HG03097 (cell line): ENCODE measurements at regions not wholly inside any gene's neighbourhood (a gene's known extent, or its start where the extent isn't known, plus 50 kb on each side); places are given as distances from the start of the nearest gene placed in this dataset.

Experiments used
- ATAC-seq: cut with Tn5 transposase; IDR thresholded peaks from one replicate; pipeline ENCODE4 v1.9.1; 2021; ENCODE audit not compliant: unreplicated experiment, low FRiP score

GRCh38 chr10:131644864-131645658 lies 255.7 kb upstream of the PPP2R2D start:
- no peak for ATAC-seq

- ATAC-seq, result no peak
Observed at GRCh38 chr10:131645756-131646155, 255.1 kb upstream of the PPP2R2D start.

GRCh38 chr10:131646551-131647525 lies 254.0 kb upstream of the PPP2R2D start:
- no peak for ATAC-seq

GRCh38 chr10:131647789-131648188 lies 253.0 kb upstream of the PPP2R2D start:
- no peak for ATAC-seq

GRCh38 chr10:131648386-131649020 lies 252.3 kb upstream of the PPP2R2D start:
- no peak for ATAC-seq

- no peak for ATAC-seq
Observed at GRCh38 chr10:131649617-131650016, 251.2 kb upstream of the PPP2R2D start.

- ATAC-seq, result no peak
Observed at GRCh38 chr10:131650169-131650705, 250.6 kb upstream of the PPP2R2D start.

- no peak for ATAC-seq
Observed at GRCh38 chr10:131650771-131651673, 249.8 kb upstream of the PPP2R2D start.

- ATAC-seq, result no peak
Observed at GRCh38 chr10:131651674-131652437, 249.0 kb upstream of the PPP2R2D start.

- ATAC-seq, result no peak
Observed at GRCh38 chr10:131652438-131653139, 248.2 kb upstream of the PPP2R2D start.

GRCh38 chr10:131653140-131653539 lies 247.7 kb upstream of the PPP2R2D start:
- ATAC-seq, result no peak

- no peak for ATAC-seq
Observed at GRCh38 chr10:131653554-131654470, 247.0 kb upstream of the PPP2R2D start.

- no peak for ATAC-seq
Observed at GRCh38 chr10:131654471-131655087, 246.2 kb upstream of the PPP2R2D start.

- no peak for ATAC-seq
Observed at GRCh38 chr10:131655101-131655849, 245.5 kb upstream of the PPP2R2D start.

GRCh38 chr10:131656009-131656408 lies 244.8 kb upstream of the PPP2R2D start:
- ATAC-seq, result no peak

- ATAC-seq, result no peak
Observed at GRCh38 chr10:131656431-131656841, 244.4 kb upstream of the PPP2R2D start.
